GM20431 (cell line): ENCODE measurements at regions not wholly inside any gene's neighbourhood (a gene's known extent, or its start where the extent isn't known, plus 50 kb on each side); places are given as distances from the start of the nearest gene placed in this dataset.

Source experiments
- in situ Hi-C: fragments of 300-500 bp; cut with MseI, MboI; formaldehyde crosslinking; loops from one replicate; pipeline ENCODE4 v1.15.0; 2020; ENCODE audit warnings: low sequenced_read_pairs; ENCODE audit not compliant: unreplicated experiment

DNA sequence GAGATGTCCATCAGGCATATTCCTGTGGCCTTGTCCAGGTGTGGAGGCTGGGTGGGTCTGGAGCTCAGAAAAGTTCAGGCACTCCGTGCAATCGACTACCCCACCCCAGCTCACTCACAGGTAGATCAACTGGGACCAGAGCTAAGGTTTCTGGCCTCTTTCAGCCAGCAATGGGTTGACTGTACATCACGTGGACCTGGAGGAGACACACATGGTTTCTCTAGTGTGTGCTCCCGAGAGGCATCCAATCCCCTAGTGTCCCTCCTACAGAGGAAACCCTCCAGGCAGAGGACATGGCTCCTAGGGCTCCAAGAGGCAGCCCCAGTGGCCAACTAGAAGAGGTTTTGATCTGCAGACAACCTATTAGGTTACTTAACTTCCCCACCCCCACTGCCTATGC lies 119.5 kb upstream of the RGS6 start:
- in situ Hi-C loops = no loop called here

DNA sequence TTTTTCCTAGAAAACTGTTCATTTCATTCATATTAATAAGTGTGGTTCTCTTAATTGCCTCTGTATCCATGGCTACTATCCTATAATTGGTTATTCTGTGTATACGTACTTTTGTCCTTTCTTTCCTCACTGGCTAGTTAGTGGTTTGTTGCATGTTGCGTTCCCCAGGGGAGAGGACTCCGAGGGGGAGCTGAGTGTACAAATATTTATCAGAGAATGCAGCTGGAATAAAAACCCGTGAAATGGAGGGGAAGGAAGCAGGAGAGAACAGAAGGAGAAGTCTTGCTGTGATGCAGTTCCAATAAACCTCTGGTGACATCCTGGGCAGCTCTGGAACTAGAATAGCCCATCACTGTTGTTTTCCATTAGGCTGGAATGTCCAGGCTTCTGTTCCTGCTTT lies 117.1 kb upstream of the RGS6 start:
- in situ Hi-C loops = no loop called here

DNA sequence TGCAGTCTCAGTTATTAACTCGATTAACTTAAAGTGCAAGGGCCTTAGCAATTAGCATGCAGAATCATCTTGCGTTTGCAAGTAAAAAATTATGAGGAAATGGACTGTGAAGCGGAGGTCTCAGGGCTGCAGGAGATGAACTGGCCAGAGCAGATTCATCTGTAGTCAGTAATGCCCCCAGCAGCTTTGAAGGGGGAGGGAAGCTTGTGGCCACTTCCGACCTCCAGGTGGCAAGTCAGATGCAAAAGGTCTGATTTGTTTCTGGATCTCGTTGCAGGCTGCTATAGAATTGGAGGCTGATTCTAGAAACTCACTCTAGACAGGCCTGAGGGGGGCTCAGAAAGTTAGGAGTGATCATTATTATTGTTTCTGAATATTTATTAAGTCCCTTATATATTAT lies 107.4 kb upstream of the RGS6 start:
- in situ Hi-C loops = no loop called here

DNA sequence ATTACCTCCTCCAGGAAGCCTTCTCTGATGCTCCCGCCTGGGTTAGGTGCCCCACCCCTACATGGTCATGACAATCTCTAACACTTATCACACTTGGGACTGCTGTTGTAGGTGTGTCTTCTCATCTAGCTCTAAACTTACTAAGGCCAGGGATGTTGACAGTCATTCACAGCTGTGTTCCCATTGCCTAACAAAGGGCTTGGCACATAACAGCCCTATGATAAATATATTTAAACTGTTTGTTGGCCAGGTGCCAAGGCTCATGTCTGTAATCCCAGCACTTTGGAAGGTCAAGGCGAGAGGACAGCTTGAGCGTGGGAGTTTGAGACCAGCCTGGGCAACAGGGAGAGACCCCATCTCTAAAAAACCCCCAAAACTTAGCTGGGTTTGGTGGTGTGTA lies 98.8 kb upstream of the RGS6 start:
- in situ Hi-C loops = no loop called here

DNA sequence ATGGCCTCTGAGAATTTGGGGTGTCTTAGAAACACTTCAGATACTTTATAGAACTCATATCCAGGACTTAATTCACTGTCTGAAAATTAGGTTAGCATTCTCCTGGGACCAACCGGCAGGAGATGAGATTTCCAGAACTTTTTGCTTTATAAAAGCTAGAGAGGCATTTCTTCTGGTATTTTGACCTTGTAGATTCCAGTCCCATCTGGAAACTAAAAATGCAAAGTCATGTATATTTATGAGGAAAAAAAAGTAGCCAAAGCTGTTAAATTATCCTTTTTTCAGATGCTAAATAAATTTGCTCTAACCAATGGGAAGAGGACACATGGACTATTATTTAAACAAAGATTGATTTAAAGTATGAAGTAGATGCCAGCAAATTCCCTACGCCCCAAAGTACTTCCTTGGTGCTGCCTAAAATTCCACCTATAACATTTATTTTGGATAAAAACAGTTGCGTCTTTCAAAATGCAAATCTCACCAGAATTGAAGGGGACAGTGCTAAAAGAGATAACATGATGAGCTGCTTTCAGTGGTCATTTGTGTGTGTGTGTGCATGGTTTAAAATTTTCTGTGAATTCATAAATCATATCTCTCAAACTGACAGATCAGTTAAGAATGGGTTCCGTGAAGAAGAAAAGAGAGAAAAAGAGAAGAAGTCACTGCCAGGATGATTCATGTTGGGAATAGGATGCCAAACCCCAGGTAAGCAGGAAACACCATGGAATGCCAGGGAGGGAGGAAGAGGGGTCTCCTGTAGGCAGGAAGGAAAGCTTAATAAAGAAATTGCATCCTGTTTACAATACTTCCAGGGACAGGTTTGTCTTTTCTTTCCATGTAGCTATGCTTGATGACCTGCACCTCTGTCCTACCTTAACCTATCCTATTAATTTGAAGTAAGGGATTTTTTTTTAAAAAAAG lies 97.7 kb upstream of the RGS6 start:
- in situ Hi-C loops = no loop called here

DNA sequence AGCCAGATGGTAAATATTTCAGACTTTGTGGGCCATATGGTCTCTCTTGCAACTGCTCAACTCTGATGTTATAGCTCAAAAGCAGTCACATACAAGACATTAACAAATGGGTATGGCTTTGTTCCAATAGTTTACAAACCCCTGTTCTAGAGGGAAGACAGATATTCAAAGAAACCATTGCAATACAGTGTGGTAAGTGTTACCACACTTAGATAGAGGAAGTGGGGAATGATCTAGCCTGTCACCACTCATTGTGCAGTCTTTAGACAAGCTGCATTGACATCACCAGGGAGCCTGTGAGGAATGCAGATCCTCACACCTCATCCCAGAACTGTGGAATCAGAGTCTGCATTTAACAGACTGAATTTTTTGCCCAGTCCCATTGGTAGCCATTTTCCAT lies 80.0 kb upstream of the RGS6 start:
- in situ Hi-C loops = no loop called here

DNA sequence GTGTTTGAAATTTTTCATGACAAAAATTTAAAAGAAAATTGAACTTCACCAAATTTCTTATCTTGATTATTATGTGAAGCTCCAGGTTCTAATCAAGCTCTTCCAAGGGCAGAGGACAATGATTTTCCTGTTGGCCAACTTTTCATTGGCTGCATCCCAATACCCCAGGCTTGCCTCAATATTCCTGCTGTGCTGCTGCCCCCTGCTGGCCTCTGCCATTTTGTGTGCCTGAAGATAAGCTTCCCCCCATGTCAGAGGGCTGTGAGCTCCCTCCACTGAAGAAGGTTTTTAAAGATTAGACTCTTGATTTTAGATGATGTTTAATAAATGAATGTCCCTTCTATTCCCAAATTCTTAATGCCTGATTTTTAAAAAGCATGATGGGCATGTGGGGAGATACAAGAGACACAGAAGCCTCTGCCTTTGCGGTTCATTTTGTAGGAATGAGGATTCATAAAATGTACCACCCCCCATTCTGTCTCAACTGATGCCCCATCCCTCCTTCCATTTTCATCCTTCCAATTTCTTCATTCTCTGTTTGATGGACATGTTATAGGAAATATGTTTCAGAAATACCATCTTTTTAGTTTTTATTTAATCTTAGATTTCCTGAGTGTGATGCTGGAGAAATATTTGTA lies 76.7 kb upstream of the RGS6 start:
- in situ Hi-C loops = no loop called here

DNA sequence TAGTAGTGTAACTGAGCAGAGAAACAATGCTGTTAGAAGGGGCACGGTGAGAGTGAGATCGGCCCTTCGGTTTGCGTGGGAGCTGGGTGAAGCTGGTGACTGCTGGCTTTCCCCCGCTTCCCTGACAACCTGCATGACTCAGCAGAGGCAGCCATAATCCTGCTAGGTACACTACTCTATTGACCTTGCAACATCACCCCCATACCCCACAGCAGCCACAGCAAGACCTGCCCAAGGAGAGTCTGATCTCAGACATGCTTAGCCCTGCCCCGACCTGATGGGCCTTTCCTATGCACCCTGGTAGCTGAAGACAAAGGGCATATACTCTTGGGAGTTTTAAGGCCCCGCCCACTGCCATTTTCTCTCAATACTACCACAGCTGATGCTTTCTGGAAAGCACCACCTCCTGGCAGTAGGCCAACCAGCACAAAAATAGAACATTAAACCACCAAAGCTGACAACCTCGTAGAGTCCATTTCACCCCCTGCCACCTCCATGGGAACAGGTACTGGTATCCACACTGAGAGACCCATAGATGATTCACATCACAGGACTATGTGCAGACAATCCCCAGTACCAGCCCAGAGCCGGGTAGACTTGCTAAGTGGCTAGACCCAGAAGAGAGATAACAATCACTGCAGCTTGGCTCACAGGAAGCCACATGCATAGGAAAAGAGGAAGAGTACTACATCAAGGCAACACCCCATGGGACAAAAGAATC lies 75.9 kb upstream of the RGS6 start:
- in situ Hi-C loops = no loop called here

DNA sequence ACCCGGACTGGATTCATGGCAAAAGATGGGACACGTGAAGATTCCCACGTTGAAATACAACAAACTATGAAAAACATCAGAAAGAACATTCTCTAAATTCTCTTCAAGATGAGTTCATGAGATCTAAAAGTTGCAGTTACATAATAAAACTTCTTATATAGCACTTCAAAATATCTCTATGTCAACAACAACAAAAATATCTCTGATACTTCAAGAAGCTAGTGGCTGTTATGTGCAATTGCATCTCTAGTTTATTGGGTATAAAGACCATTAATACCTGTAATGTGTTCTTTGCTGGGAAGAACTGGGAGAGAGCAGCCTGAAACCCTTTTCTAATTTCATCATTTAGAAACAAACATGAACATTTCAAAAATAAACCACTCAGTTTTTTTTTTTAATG lies 69.2 kb upstream of the RGS6 start:
- in situ Hi-C loops = no loop called here

DNA sequence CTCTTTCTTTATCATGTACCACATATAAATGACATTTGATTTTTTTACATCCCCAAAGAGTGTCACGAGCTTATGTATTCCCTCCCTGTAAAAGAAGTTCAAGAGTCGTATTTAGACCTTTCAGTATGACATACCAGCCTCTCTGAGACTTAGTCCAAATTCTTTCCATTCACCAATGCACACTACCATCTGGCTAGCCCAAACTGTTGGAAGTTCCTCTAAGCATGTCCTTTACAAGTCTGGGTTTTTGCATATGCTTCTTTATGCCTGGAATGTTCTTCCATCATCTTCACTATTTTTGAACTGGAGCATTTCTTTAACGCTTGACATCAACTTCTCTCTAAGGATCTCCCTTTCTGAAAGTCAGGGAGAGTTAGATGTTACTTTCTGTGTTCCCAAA lies 68.5 kb upstream of the RGS6 start:
- in situ Hi-C loops = no loop called here
